NCI-H1930 (cell line): ENCODE measurements at regions not wholly inside any gene's neighbourhood (a gene's known extent, or its start where the extent isn't known, plus 50 kb on each side); places are given as distances from the start of the nearest gene placed in this dataset.

Experiments used
- DNase-seq, 2 experiments: peaks; one replicate each; lab custom pipeline; 2025; lab: John Stamatoyannopoulos, UW

GRCh38 chr5:56587381-56588130, 227.8 kb upstream of the MAP3K1 start:
- no peak for DNase-seq

- DNase-seq, result no peak
These were observed 229.2 kb upstream of the MAP3K1 start for GRCh38 chr5:56585999-56586691.

- no peak for DNase-seq
These were observed 229.9 kb upstream of the MAP3K1 start for GRCh38 chr5:56585461-56585860.

- DNase-seq, result no peak
These were observed 233.9 kb upstream of the MAP3K1 start for GRCh38 chr5:56581426-56581825.

GRCh38 chr5:56580864-56581263, 234.5 kb upstream of the MAP3K1 start:
- DNase-seq, result no peak

GRCh38 chr5:56575821-56576220, 239.5 kb upstream of the MAP3K1 start:
- DNase-seq, result no peak

- DNase-seq, result no peak
These were observed 240.6 kb upstream of the MAP3K1 start for GRCh38 chr5:56574778-56575177.

GRCh38 chr5:56569566-56569965, 245.8 kb upstream of the MAP3K1 start:
- no peak for DNase-seq

- no peak for DNase-seq
These were observed 246.3 kb upstream of the MAP3K1 start for GRCh38 chr5:56569076-56569475.

- no peak for DNase-seq
These were observed 248.1 kb upstream of the MAP3K1 start for GRCh38 chr5:56567278-56567677.

- DNase-seq, result no peak
These were observed 248.7 kb upstream of the MAP3K1 start for GRCh38 chr5:56566374-56567249.

GRCh38 chr5:56565644-56566043, 249.7 kb upstream of the MAP3K1 start:
- DNase-seq, result no peak

- DNase-seq, result no peak
These were observed 250.1 kb upstream of the MAP3K1 start for GRCh38 chr5:56565283-56565615.

- DNase-seq, result no peak
These were observed 250.6 kb upstream of the MAP3K1 start for GRCh38 chr5:56564541-56565282.

- DNase-seq, result no peak
These were observed 253.9 kb upstream of the MAP3K1 start for GRCh38 chr5:56561455-56561854.

- no peak for DNase-seq
These were observed 257.1 kb upstream of the MAP3K1 start for GRCh38 chr5:56558131-56558745.

GRCh38 chr5:56557198-56557597, 258.2 kb upstream of the MAP3K1 start:
- DNase-seq, result no peak

GRCh38 chr5:56552612-56553268, 262.6 kb upstream of the MAP3K1 start:
- no peak for DNase-seq

GRCh38 chr5:56550227-56550626, 265.1 kb upstream of the MAP3K1 start:
- no peak for DNase-seq

- no peak for DNase-seq
These were observed 266.1 kb upstream of the MAP3K1 start for GRCh38 chr5:56549096-56549886.
